SK-N-MC (cell line): ENCODE measurements at regions not wholly inside any gene's neighbourhood (a gene's known extent, or its start where the extent isn't known, plus 50 kb on each side); places are given as distances from the start of the nearest gene placed in this dataset.

Source experiments
- EZH2 ChIP-seq: fragments of 200-600 bp; sonication (generic); IDR thresholded peaks from one replicate; pipeline ENCODE4 v1.6.1; 2017; ENCODE audit warnings: antibody characterized with exemption
- FOXP2 ChIP-seq: optimal IDR thresholded peaks from 2 replicates; pipeline ENCODE3; 2011; ENCODE audit warnings: mild to moderate bottlenecking, moderate library complexity; ENCODE audit not compliant: insufficient read depth; ENCODE audit errors: extremely low read length, control extremely low read depth
- POLR2AphosphoS5 ChIP-seq: IDR thresholded peaks from 2 replicates; pipeline ENCODE4 v1.6.1; 2012; ENCODE audit warnings: mild to moderate bottlenecking, low read depth, low read length, borderline replicate concordance

DNA sequence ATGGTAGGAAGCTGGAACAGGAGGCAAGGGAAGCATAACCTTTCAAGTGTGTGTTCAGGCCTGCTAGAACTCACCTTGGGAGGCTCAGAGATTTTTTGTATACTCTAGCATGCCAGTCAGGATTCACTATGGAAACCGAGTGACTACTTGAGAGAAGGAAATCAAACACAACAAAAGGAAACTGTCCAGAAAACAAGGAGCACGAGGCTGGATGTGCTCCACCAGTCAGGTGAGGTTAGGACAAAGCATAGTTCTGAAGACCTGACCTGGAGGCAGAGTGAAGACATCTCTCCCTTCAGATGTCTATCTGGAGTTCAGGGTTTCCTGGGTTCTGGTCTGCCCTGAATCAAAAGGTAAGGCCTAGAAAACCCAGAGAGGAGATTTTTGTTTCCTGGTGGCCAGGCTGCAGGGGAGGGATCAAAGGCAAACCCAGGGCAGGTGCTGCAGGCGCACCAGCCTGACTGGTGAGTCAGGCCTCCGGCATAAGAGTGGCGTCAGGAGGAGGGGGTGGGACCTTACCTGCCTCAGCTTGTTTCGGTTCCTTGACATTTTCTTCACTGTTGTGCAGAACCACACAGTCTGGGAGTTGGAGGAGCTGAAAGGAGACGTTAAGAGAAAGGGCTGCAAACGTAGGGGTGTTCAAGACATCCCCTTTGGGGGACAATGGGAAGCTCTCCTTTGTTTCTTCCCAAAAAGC lies 52.2 kb upstream of the OSBPL11 start:
- TF ChIP-seq POLR2AphosphoS5 (no peak), EZH2 (no peak), FOXP2 (no peak)
